ENCODE measurements at regions not wholly inside any gene's neighbourhood (a gene's known extent, or its start where the extent isn't known, plus 50 kb on each side); places are given as distances from the start of the nearest gene placed in this dataset.

DNA sequence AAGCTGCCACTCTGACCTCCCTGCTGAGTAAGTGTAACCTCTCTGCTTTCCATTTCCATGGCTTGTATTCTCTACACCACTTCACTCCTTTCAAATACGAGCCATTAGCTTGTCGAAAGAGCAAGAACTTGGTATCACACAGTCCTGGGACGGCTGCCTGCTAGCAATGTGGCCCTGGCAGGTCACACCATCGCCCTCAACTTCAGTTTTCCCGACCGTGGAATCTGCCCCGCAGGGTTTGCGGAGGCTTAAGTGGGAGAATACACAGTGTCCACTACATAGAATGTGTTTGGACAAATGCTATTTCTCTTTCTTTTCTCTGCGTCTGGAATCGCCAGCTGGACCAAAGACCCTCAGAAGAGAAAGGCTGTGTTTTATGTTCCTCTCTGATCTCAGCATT lies 78.6 kb upstream of the STOX2 start:
- Histone ChIP-seq H3K4me3 (replicated peaks in 1 of 3; ENCODE audit: insufficient read depth in 1 of 3, low read depth in 1 of 3, low read length in 3 of 3) (no peak overlapping the region), H3K9me1 (replicated peaks; ENCODE audit: control insufficient read depth, extremely low read depth, insufficient read depth, low read length) (no peaks in the 10 kb centered on the region), H3K4me2 (ENCODE audit: insufficient read depth, low read length) (no peak overlapping the region), H3K4me1 (ENCODE audit: control insufficient read depth, extremely low read depth, insufficient read depth, low read length) (no peaks in the 10 kb centered on the region), H4K20me1 (replicated peaks; ENCODE audit: control insufficient read depth, extremely low read depth, insufficient read depth, low read length) (no peaks in the 10 kb centered on the region), H3K27me3 (ENCODE audit: control insufficient read depth in 2 of 2, insufficient read depth in 2 of 2, low read length in 2 of 2) (no peaks in the 10 kb centered on the region), H3K9me3 (replicated peaks; ENCODE audit: control insufficient read depth, insufficient read depth, low read length) (no peaks in the 10 kb centered on the region), H3K36me3 (ENCODE audit: control insufficient read depth in 2 of 2, extremely low read depth in 1 of 2, insufficient read depth in 2 of 2, low read length in 2 of 2) (no peaks in the 10 kb centered on the region), H3K9ac (replicated peaks; ENCODE audit: extremely low read depth, insufficient read depth, low read length) (no peak overlapping the region), H3K79me2 (ENCODE audit: control insufficient read depth, insufficient read depth, low read length) (no peaks in the 10 kb centered on the region), H2AFZ (ENCODE audit: low read depth, low read length) (no peak overlapping the region), H3K27ac (ENCODE audit: insufficient read depth, low read depth, low read length) (no peak overlapping the region)
- dilution Hi-C loops (cut with MboI; ENCODE audit: extremely low pct_ligation_motif_present, low sequenced_read_pairs) (no loop called here), intact Hi-C loops (cut with micrococcal nuclease) (no loop called here)
- ChIA-PET POLR2A (no interaction called here), CTCF (no interaction called here)
- FAIRE-seq (no peak), DNase-seq (ENCODE audit: low read depth, low spot score) (no peak)
- no TSS peak for BruUV-seq (replicated peaks)
- no peak for TF ChIP-seq EZH2 (IDR thresholded peaks at IDR 0.05; ENCODE audit: borderline replicate concordance, low read depth, low read length, severe bottlenecking)
- TF ChIP-seq MYC (IDR thresholded peaks at IDR 0.05; ENCODE audit: low read depth, low read length), result no peak
- TF ChIP-seq JUN (IDR thresholded peaks at IDR 0.05; ENCODE audit: borderline replicate concordance, insufficient read depth, insufficient read length, low read depth), result no peak

DNA sequence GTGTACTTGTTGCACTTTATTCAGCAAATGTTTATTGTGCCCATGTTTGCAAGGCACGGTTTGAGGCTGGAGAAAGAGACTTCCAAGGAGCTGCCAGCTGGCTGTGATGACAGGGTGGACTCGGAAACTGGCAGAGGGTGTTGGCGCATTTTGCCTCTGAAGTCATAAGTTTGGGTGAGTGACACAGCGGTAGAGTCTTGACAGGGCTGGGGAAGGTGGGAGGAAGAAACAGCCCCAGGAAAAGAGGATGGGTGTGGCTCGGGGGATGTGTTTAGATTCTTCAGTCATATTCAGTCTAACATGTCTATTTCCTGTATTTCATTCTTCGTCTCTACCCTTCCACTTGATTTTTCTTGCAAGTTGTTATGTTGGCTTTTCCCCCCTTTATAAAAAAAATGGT lies 77.0 kb upstream of the STOX2 start:
- intact Hi-C loops (cut with micrococcal nuclease), result no loop called here
- no peak overlapping the region for H3K9ac ChIP-seq (replicated peaks; ENCODE audit: extremely low read depth, insufficient read depth, low read length)
- H3K79me2 ChIP-seq (ENCODE audit: control insufficient read depth, insufficient read depth, low read length), result no peaks in the 10 kb centered on the region
- H3K9me3 ChIP-seq (replicated peaks; ENCODE audit: control insufficient read depth, insufficient read depth, low read length), result no peaks in the 10 kb centered on the region
- CTCF ChIA-PET, result interaction anchor here (1.1 kb wide), 1 partner anchor 13 kb away, joined by 3 read pairs; no protein-coding TSS in a partner anchor
- no peak overlapping the region for H3K4me3 ChIP-seq (replicated peaks in 1 of 3; ENCODE audit: insufficient read depth in 1 of 3, low read depth in 1 of 3, low read length in 3 of 3)
- H3K4me1 ChIP-seq (ENCODE audit: control insufficient read depth, extremely low read depth, insufficient read depth, low read length), result no peaks in the 10 kb centered on the region
- H2AFZ ChIP-seq (ENCODE audit: low read depth, low read length), result no peak overlapping the region
- TF ChIP-seq FOS (IDR thresholded peaks at IDR 0.05; ENCODE audit: borderline replicate concordance, insufficient read depth, low read length), result no peak
- TF ChIP-seq, protein P1, sequence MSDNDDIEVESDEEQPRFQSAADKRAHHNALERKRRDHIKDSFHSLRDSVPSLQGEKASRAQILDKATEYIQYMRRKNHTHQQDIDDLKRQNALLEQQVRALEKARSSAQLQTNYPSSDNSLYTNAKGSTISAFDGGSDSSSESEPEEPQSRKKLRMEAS (IDR thresholded peaks at IDR 0.05; ENCODE audit: insufficient read depth, insufficient read length), result no peak
- TF ChIP-seq POLR2A (IDR thresholded peaks at IDR 0.05; ENCODE audit: low read depth, low read length), result no peak
- TF ChIP-seq POLR2AphosphoS5 (IDR thresholded peaks at IDR 0.05; ENCODE audit: insufficient read depth, low read depth, low read length), result no peak
- TF ChIP-seq JUN (IDR thresholded peaks at IDR 0.05; ENCODE audit: borderline replicate concordance, insufficient read depth, insufficient read length, low read depth), result no peak
- no peak for TF ChIP-seq EZH2 (IDR thresholded peaks at IDR 0.05; ENCODE audit: borderline replicate concordance, low read depth, low read length, severe bottlenecking)
- TF ChIP-seq, protein P2, sequence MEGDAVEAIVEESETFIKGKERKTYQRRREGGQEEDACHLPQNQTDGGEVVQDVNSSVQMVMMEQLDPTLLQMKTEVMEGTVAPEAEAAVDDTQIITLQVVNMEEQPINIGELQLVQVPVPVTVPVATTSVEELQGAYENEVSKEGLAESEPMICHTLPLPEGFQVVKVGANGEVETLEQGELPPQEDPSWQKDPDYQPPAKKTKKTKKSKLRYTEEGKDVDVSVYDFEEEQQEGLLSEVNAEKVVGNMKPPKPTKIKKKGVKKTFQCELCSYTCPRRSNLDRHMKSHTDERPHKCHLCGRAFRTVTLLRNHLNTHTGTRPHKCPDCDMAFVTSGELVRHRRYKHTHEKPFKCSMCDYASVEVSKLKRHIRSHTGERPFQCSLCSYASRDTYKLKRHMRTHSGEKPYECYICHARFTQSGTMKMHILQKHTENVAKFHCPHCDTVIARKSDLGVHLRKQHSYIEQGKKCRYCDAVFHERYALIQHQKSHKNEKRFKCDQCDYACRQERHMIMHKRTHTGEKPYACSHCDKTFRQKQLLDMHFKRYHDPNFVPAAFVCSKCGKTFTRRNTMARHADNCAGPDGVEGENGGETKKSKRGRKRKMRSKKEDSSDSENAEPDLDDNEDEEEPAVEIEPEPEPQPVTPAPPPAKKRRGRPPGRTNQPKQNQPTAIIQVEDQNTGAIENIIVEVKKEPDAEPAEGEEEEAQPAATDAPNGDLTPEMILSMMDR (IDR thresholded peaks at IDR 0.05; ENCODE audit: extremely low read depth in 1 of 2, insufficient read depth in 1 of 2, low read depth in 1 of 2, low read length in 2 of 2), result no peak
- no TSS peak for BruUV-seq (replicated peaks)
- H3K27me3 ChIP-seq (ENCODE audit: control insufficient read depth in 2 of 2, insufficient read depth in 2 of 2, low read length in 2 of 2), result no peaks in the 10 kb centered on the region
- no peak overlapping the region for H3K4me2 ChIP-seq (ENCODE audit: insufficient read depth, low read length)
- no peak overlapping the region for H3K27ac ChIP-seq (ENCODE audit: insufficient read depth, low read depth, low read length)
- dilution Hi-C loops (cut with MboI; ENCODE audit: extremely low pct_ligation_motif_present, low sequenced_read_pairs), result no loop called here
- H3K9me1 ChIP-seq (replicated peaks; ENCODE audit: control insufficient read depth, extremely low read depth, insufficient read depth, low read length), result no peaks in the 10 kb centered on the region
- H4K20me1 ChIP-seq (replicated peaks; ENCODE audit: control insufficient read depth, extremely low read depth, insufficient read depth, low read length), result no peaks in the 10 kb centered on the region
- FAIRE-seq (no peak), DNase-seq (ENCODE audit: low read depth, low spot score) (no peak)
- no peaks in the 10 kb centered on the region for H3K36me3 ChIP-seq (ENCODE audit: control insufficient read depth in 2 of 2, extremely low read depth in 1 of 2, insufficient read depth in 2 of 2, low read length in 2 of 2)
- POLR2A ChIA-PET, result no interaction called here
